ENCODE measurements at regions not wholly inside any gene's neighbourhood (a gene's known extent, or its start where the extent isn't known, plus 50 kb on each side); places are given as distances from the start of the nearest gene placed in this dataset.
"Not testable (repeated sequence)": the region's sequence is repeated elsewhere in the genome, so short reads cannot be mapped to it uniquely, and the experiment has no call there.

DNA sequence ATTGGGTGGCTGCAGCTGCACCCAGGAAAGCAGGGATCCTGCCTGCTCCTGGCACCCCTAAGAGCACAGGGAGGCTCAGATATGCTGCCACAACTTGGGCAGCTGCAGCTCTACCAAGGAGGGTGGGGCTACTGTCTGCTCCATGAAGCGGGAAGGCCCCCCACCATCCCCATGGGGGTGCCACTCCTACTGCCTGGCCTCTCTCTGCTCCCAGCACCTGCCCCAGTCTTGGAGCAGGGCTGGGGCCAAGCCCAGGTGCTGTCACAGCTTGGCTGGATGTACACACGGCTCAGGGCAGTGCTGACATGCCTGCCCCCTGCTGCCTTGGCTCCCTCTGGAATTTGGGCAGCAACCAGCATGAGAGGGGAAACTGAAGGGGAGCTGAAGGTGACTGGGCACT is 214.7 kb upstream of the PLPPR1 start:
- DNase-seq (ENCODE audit: low spot score), result no peak

DNA sequence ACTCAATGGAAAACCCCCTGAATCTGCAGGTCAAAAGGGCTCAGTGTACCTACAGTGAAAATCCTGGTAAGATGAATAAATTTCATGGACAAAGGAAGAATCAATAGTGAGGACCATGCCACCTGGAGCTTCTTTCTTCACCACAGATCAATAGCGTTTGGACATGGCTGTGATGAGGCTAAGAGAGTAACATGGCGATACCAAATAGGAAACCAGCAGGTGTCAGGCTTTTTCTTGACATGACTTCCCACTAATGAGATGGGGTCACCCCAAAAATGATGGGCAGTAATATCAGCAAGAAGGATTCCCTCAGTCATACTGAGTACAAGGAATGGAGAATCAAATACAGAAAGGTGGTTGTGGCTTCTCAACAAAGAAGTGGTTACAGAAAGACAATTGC is 208.5 kb upstream of the PLPPR1 start:
- no peak for DNase-seq (ENCODE audit: low spot score)

DNA sequence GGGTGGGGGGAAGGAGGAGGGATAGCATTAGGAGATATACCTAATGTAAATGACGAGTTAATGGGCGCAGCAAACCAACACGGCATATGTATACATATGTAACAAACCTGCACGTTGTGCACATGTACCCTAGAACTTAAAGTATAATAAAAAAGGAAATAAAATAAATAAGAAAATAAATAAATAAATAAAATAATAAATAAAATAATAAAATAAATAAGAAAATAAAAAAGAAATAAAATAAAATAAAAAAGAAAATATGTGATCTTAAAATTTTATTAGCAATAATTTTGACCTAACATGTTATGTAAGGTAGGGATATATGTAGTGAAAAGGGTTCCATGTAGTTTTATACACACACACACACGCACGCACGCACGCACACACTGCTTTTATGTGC is 195.5 kb upstream of the PLPPR1 start:
- DNase-seq (ENCODE audit: low spot score), result not testable (repeated sequence)

DNA sequence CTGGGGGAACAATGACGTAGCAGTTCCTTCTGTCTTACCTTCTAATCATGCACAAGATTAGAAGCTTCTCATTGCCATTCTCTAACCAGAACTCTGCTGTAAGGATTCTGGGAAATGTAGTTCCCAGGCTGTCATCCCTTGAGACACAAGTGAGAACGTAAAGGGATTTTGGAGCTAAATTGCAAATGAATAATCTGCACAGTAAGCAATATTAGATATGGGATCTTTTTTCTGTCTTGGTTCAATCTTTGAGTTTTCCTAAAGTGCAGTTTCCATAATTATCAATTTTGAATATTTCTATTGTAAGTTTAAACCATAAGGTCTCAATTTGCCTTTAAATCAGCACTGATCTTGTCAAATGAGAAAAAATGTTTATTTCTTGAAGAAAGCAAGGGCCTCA is 189.7 kb upstream of the PLPPR1 start:
- DNase-seq (ENCODE audit: low spot score), result no peak

DNA sequence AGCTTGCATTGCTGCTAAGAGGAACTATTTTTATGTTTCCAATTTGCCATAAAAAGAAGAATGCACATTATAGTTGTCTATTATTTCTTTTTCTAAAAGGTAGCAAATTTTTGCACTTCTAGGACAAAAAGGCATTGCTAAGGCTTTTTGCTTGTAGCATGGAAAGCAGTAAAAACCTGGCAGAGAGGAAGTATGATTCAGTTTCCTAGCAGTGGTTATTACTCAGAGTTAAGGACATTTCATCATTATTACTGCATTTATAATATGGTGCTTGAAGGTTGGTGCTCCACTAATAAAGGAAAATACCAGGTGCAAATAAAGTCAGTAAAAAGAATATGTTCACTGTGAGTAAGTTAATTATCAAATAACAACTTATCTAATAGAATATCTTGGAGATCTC is 179.8 kb upstream of the PLPPR1 start:
- no peak for DNase-seq (ENCODE audit: low spot score)

DNA sequence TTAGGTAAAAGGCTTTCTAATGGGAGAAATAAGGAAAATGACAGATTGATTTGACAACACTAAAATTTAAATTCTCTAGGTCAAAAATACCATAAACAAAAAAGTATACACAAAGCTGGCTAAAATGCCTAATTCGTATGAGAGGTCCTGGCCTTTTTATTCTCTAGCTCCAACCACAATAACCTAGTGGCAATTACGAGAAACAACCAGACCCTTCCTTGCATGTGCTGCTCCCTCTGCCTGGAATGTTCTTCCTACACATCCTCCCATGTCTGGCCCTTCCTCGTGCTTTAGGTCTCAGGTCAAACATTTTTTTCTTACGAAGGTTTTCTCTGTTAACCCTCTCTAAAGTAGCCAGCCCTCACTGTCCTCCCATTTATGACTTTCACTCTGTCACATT is 176.4 kb upstream of the PLPPR1 start:
- no peak for DNase-seq (ENCODE audit: low spot score)

DNA sequence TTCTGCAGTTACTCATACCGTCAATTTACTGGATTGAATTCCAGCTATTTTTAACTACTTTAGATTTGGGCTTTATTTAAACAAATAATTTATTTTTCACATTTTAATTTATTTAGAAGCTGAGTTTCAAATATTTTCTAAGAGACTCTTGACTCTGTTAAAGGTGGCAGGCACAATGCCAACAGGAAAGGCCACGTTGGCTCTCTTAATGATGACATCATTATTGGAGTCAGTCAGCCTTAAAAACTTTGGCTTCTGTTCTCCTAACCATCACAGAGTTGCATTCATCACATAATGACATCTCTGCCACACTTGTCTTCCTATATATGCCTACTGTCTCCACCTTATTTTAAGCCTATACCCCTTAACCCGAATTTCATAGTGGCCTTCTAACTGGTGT is 172.3 kb upstream of the PLPPR1 start:
- no peak for DNase-seq (ENCODE audit: low spot score)

DNA sequence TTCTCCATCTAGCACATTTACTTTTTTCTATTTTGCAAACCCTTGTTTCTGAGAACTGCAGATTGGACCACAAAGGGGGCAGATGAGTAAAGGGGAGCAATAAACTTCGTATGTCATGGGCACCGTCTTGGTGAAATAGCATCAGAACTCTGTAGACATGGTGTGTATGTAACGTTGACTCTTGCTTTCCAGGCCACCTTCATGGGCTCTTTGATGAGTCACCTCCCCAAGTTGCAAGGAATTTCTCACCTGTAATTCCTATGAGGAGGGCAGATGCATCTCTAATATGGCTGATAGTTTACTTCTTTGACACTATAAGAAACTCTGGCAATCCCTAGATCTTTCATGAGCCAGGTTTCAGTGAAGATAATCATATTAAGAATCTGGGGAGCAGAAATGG is 163.4 kb upstream of the PLPPR1 start:
- no peak for DNase-seq (ENCODE audit: low spot score)

DNA sequence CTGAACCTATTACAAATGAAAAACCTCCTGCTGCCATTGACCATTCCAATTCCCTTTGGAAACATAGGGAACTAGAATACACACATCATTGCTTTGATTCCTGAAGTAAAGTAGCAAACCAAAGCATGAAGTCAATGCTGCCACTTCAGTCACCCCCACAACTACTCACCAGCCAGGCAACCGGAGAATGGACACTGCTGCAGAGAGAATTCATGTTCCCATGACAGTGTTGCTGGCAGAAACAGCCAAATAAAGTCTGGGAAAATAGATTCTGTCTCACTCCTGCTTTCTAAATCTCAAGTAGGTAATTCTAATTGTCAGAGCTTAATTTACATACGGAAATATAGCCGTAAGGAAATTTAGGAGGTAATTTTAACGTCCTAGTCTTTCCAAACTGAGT is 162.9 kb upstream of the PLPPR1 start:
- DNase-seq (ENCODE audit: low spot score), result no peak

DNA sequence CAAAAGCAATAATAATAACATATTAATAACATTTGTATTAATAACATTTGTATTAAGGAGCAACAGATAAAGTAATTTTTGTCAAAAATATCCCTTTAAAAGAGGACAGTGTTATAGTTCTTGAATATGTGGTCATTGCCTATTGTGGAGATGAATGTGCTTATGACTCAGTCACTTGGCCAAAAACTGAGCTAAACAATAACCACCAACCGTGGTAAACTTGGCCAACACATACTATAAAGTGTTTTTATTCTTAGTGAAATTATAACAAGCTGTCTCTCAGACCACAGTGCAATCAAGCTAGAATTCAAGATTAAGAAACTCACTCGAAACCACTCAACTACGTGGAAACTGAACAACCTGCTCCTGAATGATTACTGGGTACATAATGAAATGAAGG is 159.2 kb upstream of the PLPPR1 start:
- DNase-seq (ENCODE audit: low spot score), result no peak

DNA sequence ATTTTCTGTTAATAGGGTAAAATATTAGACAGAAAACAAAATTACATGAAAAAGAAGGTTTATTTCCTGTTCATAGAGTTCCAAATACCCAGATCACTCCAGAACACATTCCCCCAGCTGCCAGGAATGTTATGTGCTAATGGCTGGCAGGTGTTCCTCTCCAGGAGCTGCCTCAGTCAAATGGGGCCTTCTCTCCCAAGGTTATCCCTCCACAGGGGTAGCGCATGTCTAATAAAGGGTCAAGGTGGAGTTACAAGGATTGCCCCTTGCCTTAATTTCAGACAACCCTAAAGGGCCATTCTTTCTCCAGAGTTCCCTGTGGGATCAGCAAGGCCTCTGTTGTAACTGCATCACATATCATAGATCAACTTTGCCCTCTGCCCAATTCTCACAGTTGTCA is 148.6 kb upstream of the PLPPR1 start:
- DNase-seq (ENCODE audit: low spot score), result no peak

DNA sequence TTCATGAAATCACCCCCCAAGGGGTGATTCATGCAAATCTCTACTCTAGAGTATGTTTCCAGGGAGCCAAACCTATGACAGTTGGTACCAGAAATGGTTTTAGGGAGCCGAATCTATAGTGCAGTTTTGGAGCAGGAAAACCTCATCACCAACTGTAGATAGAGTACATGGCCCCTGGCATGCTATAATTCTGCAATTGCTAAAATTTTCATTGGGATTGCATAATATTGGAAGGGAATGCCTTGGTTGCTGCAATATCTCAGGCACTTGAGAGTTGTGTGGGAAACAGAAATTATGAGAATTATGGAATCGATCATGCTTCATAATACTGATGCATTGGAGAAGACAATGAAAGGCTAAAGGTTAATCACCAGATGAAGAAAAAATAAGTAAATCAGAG is 148.2 kb upstream of the PLPPR1 start:
- no peak for DNase-seq (ENCODE audit: low spot score)

DNA sequence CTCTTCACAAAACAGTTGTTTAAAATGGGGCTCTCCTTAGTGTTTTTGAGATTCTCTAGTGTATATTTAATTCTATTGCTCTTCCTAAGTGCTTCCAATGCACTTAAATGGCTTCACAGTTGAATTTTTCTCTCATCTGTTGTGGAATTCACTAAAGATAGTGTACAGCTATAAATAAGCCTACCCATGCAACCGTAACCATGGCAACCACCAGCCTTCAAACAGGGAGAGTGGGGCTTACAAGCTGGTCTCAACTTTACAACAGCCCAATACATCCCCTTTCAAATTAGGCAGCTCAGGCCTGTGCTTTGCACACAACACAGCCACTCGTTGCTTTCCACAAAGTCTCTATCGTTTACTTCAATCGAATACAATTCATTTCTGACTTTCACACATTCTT is 144.0 kb upstream of the PLPPR1 start:
- DNase-seq (ENCODE audit: low spot score), result no peak

DNA sequence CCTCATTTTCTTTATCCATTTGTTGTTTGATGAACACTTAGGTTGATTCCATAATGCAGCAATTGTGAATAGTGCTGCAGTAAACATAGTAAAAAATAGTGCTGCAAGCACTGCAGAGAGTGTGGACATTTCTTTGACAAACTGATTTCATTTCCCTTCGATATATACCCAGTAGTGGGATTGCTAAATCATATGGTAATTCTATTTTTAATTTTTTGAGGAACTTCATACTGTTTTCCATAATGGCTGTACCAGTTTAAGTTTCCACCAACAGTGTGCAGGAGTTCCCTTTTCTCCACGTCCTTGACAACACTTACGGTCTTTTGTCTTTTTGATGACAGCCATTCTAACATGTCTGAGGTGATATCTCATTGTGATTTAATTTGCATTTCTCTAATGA is 138.2 kb upstream of the PLPPR1 start:
- DNase-seq (ENCODE audit: low spot score), result no peak

DNA sequence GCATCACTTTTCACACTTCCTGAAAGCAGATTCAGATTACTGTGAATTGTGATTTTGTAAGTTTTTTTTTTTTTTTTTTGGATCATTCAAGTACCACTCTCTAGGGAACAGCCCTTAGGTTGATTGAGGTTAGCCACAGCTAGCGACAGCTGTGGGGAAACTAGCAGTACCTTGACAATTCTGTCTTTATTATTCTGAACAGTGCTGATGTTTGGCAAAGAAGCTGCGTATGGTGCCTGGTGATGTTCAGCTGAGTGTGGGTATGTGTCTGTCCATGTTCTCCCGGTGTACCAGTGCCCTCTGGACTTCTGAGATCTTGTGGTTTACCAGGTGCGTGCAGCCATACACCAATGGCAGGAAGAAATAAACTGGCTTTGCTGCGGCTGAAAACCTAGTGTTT is 117.3 kb upstream of the PLPPR1 start:
- no peak for DNase-seq (ENCODE audit: low spot score)

DNA sequence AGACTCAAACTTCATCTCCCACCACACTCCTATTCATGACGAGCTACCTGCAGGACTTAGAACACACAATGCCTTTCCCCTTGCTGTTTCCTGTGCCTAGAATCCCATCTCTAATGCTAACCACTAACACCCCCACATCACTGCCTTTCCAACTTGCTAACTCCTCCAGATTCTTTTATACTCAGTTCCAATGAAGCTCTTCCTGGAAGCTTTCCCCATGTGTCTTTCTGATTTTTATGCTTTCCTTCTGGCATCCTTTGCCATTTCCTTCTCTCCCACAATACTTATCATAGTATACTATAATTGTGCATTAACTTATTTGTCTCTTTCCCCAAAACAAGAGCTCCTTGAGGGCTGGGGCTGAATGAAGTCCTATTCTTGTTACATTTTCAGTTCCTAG is 115.3 kb upstream of the PLPPR1 start:
- no peak for DNase-seq (ENCODE audit: low spot score)

DNA sequence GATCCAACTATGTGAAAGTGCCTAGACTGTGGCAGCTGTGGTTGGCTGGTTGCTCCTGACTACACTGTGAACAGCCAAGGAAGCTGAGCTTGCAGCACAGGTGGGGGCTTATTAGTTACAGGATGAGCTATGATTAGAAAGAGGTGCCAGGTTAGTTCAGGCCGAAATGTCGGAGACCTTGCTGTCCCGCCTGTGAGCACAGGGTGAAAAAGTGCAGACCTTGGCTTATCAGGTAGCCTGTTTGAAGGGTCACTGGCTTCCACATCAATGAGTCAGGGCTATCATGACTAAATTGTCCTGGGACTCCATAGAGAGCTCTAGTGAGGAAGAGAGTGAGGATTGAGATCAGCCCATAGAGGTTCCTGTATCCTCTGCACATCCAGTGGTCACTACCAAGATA is 114.3 kb upstream of the PLPPR1 start:
- no peak for DNase-seq (ENCODE audit: low spot score)

DNA sequence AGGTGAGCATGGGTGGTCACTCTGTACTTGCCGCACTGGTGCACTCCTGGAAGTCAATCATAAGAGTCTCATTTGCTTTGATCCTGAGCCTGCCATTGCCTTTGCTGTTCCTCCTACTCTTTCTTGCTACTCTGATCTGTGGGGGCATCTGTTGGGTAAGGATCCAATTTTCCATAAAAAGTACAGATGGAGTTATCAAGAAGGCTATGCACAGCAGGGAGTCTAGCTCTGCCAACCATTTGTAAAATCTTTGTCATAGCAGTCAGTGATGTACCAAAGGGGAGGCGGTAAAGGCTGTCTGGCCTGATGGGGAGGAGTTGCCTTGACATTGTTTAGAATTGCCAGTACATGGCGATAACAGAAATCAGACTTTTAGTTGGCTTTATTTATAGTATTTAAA is 109.0 kb upstream of the PLPPR1 start:
- no peak for DNase-seq (ENCODE audit: low spot score)

DNA sequence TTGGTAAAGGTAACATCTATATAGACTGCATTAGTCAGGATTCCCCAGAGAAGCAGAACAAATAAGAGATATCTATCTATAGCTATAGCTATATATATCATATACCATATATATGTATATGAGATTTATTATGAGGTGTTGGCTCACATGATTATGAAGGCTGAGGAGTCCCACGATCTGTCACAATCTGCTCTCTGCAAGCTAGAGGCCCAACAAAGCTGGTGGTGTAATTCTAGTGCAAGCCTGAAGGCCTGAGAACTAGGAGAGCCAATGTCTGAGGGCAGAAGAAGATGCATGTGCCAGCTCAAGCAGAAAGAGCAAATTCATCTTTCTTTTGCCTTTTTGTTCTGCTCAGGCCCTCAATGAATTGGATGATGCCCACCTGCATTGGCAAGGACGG is 102.2 kb upstream of the PLPPR1 start:
- no peak for DNase-seq (ENCODE audit: low spot score)

DNA sequence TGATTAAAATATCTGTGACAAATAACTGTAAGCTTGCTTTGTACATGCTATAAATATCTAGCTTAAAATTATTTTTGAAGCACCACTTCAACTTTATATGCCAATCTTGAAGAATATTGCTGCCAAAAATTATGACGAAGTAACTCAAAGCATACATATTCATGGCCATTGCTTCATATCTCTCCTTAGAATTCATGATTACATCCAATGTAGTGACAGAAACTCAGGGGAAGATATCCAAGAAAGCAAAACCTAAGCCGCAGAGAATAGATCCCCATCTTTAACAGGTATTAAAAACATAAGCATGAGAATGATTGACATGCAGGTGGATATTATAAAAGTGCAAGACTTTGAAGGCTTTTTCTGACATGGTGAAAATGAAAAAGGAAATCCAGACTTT is 100.8 kb upstream of the PLPPR1 start:
- DNase-seq (ENCODE audit: low spot score), result no peak

DNA sequence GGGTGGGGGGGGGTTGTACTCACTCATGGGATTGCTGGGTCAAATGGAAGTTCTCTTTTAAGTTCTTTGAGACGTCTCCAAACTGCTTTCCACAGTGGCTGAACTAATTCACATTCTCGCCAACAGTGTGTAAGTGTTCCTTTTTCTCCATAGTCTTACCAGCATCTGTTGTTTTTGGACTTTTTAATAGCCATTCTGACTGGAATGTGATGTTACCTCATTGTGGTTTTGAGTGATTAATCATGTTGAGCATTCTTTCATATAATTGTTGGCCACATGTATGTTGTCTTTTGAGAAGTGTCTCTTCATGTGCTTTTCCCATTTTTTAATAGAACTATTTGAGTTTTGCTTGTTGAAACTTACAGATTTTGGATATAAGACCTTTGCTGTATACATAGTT is 94.9 kb upstream of the PLPPR1 start:
- DNase-seq (ENCODE audit: low spot score), result no peak

DNA sequence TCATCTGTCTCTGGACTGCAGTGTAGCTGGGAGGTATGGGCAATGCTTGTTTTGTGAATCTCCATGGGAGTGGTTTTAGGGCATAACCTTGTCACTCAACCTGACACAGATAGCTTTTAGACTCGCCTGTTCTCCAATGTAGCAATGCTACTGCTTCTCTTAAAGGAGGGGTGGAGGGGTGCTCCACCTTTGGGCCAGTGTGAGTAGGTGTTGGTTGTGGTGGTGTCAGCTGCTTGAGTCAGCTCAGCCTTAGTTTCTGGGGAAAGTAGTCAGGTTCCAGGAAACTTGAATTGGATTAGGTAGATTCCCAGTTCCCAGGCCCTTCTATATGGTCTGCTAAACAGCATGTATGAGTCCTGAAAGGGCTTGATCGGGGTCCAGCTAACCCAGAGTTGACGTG is 91.1 kb upstream of the PLPPR1 start:
- DNase-seq (ENCODE audit: low spot score), result no peak

DNA sequence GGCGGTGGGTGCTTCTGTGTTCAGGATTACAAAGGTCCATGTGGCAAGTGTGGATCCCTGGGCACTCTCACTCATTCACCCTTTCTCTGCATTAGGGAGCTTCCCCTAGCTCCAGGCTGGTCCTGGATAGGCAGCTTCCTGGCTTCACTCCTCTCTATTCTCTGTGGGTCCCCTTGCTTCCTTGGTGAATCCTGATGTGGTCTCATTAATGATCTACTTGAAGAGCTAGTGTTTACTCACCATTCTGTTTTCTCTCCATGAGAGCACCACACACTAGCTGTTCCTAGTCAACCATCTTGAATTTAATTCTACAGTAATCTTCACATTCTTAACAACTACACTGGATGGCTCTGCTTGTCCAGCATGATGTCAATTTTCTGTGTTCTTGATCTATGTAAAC is 90.0 kb upstream of the PLPPR1 start:
- no peak for DNase-seq (ENCODE audit: low spot score)

DNA sequence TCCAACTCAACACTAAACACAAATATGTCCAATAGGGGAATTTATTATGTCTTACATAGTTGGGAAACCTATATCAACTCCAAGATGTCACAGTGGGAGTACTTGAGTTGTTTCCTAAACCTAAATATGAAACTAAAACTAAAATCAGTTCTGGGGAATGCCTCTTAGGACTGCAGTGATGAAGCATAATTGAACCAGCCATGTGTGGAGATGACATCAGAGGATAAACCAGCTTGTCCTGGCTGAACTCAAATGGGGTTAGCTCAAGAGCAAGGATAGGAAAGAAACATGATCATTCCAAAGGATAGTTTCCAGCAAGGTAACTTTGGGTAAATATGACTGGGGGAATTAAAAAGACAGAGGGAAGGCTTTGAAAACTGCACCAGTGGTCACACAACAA is 88.9 kb upstream of the PLPPR1 start:
- no peak for DNase-seq (ENCODE audit: low spot score)

DNA sequence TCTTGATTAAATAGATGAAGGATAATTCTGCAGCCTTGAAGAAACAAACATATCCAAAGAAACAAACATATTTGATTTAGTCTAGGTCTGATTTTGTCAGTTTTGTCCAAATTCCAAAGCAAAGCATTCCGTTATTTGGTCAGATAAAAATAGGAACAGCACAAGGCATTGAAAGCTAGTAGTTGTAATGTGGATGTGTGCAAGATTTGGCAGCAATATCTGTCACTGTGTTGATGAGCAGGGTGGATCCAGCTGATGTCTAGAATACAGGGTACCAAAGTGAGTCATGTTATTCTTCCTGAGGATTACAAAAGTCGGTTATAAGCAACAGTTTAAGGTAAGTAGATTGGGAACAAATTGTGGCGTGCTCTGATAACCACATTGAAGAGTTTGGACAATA is 69.3 kb upstream of the PLPPR1 start:
- no peak for DNase-seq (ENCODE audit: low spot score)

All from hematopoietic multipotent progenitor cell treated with erythropoietin and hydrocortisone succinate and interleukin-3 and kit ligand, for 17 days (in vitro differentiated cells).